ENCODE measurements at regions not wholly inside any gene's neighbourhood (a gene's known extent, or its start where the extent isn't known, plus 50 kb on each side); places are given as distances from the start of the nearest gene placed in this dataset.

DNA sequence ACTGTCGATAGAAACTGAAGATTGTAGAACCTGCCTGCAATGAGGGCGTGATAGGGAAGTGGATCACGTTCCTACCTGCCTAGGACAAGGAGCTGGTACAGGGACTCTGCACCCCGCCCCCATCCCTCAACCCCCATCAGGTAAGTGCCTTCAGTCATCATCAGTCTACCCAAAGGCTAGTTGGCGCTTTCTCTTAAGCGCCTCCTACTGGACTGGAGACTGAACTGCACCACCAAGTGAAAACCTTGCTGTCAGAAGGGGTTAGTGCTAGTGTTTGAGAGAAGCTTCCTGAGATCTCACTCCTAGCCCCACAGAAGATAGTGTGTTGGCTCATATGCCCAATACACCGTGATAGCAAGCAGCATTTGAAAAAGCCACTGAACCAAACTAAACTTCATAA is 706.5 kb upstream of the MAN1A1 start:
- Mint-ChIP-seq H3K27me3 (ENCODE audit: insufficient read depth, unreplicated experiment) (no peaks in the 10 kb centered on the region), H3K9me3 (ENCODE audit: unreplicated experiment) (peaks cover 9% of the 10 kb centered on the region), H3K27ac (ENCODE audit: low read depth, unreplicated experiment) (no peak overlapping the region), H3K4me1 (ENCODE audit: insufficient read depth, unreplicated experiment) (no peaks in the 10 kb centered on the region), H3K36me3 (ENCODE audit: insufficient read depth, unreplicated experiment) (no peaks in the 10 kb centered on the region), H3K4me3 (ENCODE audit: unreplicated experiment) (no peak overlapping the region)
- intact Hi-C loops (cut with micrococcal nuclease): no loop called here
- TF ChIP-seq, protein P1, sequence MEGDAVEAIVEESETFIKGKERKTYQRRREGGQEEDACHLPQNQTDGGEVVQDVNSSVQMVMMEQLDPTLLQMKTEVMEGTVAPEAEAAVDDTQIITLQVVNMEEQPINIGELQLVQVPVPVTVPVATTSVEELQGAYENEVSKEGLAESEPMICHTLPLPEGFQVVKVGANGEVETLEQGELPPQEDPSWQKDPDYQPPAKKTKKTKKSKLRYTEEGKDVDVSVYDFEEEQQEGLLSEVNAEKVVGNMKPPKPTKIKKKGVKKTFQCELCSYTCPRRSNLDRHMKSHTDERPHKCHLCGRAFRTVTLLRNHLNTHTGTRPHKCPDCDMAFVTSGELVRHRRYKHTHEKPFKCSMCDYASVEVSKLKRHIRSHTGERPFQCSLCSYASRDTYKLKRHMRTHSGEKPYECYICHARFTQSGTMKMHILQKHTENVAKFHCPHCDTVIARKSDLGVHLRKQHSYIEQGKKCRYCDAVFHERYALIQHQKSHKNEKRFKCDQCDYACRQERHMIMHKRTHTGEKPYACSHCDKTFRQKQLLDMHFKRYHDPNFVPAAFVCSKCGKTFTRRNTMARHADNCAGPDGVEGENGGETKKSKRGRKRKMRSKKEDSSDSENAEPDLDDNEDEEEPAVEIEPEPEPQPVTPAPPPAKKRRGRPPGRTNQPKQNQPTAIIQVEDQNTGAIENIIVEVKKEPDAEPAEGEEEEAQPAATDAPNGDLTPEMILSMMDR (IDR thresholded peaks at IDR 0.05; ENCODE audit: unreplicated experiment): peak; percentile 26
- DNase-seq (ENCODE audit: unreplicated experiment): peak; percentile 8
- ChIA-PET CTCF (interaction anchor here (0.6 to 1.0 kb wide), 2 partner anchors 21 to 725 kb away, joined by 3 read pairs; no protein-coding TSS in a partner anchor), POLR2A (no interaction called here)
- BruUV-seq (replicated peaks): no TSS peak

- TF ChIP-seq, protein P1 (IDR thresholded peaks at IDR 0.05; ENCODE audit: unreplicated experiment): no peak
- H3K36me3 Mint-ChIP-seq (ENCODE audit: insufficient read depth, unreplicated experiment): no peaks in the 10 kb centered on the region
- POLR2A ChIA-PET: no interaction called here
- DNase-seq (ENCODE audit: unreplicated experiment): no peak
- H3K4me1 Mint-ChIP-seq (ENCODE audit: insufficient read depth, unreplicated experiment): no peaks in the 10 kb centered on the region
- no peaks in the 10 kb centered on the region for H3K27me3 Mint-ChIP-seq (ENCODE audit: insufficient read depth, unreplicated experiment)
- no TSS peak for BruUV-seq (replicated peaks)
- CTCF ChIA-PET: interaction anchor here (0.8 to 1.0 kb wide), 2 partner anchors 75 to 188 kb away, joined by 3 to 4 read pairs; no protein-coding TSS in a partner anchor
- peaks cover 8% of the 10 kb centered on the region for H3K9me3 Mint-ChIP-seq (ENCODE audit: unreplicated experiment)
- intact Hi-C loops (cut with micrococcal nuclease): no loop called here
- no peak overlapping the region for H3K4me3 Mint-ChIP-seq (ENCODE audit: unreplicated experiment)
- H3K27ac Mint-ChIP-seq (ENCODE audit: low read depth, unreplicated experiment): no peak overlapping the region
These were observed 705.5 kb upstream of the MAN1A1 start for GRCh38 chr6:120055071-120055470.

GRCh38 chr6:120039664-120040063 is 690.1 kb upstream of the MAN1A1 start:
- H3K27ac Mint-ChIP-seq (ENCODE audit: low read depth, unreplicated experiment): no peak overlapping the region
- DNase-seq (ENCODE audit: unreplicated experiment): no peak
- TF ChIP-seq, protein P1 (IDR thresholded peaks at IDR 0.05; ENCODE audit: unreplicated experiment): no peak
- H3K27me3 Mint-ChIP-seq (ENCODE audit: insufficient read depth, unreplicated experiment): no peaks in the 10 kb centered on the region
- H3K9me3 Mint-ChIP-seq (ENCODE audit: unreplicated experiment): no peaks in the 10 kb centered on the region
- ChIA-PET CTCF (no interaction called here), POLR2A (no interaction called here)
- BruUV-seq (replicated peaks): no TSS peak
- intact Hi-C loops (cut with micrococcal nuclease): no loop called here
- no peaks in the 10 kb centered on the region for H3K4me1 Mint-ChIP-seq (ENCODE audit: insufficient read depth, unreplicated experiment)
- H3K36me3 Mint-ChIP-seq (ENCODE audit: insufficient read depth, unreplicated experiment): no peaks in the 10 kb centered on the region
- H3K4me3 Mint-ChIP-seq (ENCODE audit: unreplicated experiment): no peak overlapping the region

DNA sequence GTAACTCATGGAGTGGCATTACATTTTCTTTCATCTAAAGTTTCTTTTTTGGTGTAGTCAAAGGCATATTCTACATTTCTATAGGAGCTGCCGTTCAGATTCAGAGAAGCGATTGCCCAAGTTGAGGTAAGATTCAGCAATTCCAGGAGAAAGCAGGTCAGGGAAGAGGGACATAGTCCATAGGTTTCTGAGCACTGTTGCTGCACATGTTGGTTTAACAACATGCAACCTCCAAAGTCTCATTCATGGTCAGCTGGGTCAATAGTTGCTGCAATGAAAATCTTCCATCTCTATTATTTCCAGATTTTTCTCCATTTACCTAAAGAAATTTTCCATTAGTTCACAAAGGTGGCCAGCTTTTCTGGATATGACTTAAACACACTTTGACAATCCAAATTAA is 682.3 kb upstream of the MAN1A1 start:
- H3K4me1 Mint-ChIP-seq (ENCODE audit: insufficient read depth, unreplicated experiment): no peaks in the 10 kb centered on the region
- intact Hi-C loops (cut with micrococcal nuclease): no loop called here
- ChIA-PET POLR2A (no interaction called here), CTCF (interaction anchor here (1.4 kb wide), 1 partner anchor 45 kb away, joined by 5 read pairs; no protein-coding TSS in a partner anchor)
- no peaks in the 10 kb centered on the region for H3K27me3 Mint-ChIP-seq (ENCODE audit: insufficient read depth, unreplicated experiment)
- H3K36me3 Mint-ChIP-seq (ENCODE audit: insufficient read depth, unreplicated experiment): no peaks in the 10 kb centered on the region
- BruUV-seq (replicated peaks): no TSS peak
- TF ChIP-seq, protein P1 (IDR thresholded peaks at IDR 0.05; ENCODE audit: unreplicated experiment): no peak
- no peaks in the 10 kb centered on the region for H3K9me3 Mint-ChIP-seq (ENCODE audit: unreplicated experiment)
- no peak overlapping the region for H3K4me3 Mint-ChIP-seq (ENCODE audit: unreplicated experiment)
- H3K27ac Mint-ChIP-seq (ENCODE audit: low read depth, unreplicated experiment): no peak overlapping the region
- no peak for DNase-seq (ENCODE audit: unreplicated experiment)
